Smooth muscle cell of the brain vasculature (primary cell): ENCODE measurements at regions not wholly inside any gene's neighbourhood (a gene's known extent, or its start where the extent isn't known, plus 50 kb on each side); places are given as distances from the start of the nearest gene placed in this dataset.
"Not testable (repeated sequence)": the region's sequence is repeated elsewhere in the genome, so short reads cannot be mapped to it uniquely, and the experiment has no call there.

Source experiments
- DNase-seq: peaks from one replicate; pipeline ENCODE4 v3.0.0-alpha.2; 2012; ENCODE audit warnings: low read depth, low spot score

GRCh38 chr20:5492937-5493336 lies 117.9 kb downstream of the GPCPD1 start:
- DNase-seq, result no peak

GRCh38 chr20:5491455-5491854 lies 119.4 kb downstream of the GPCPD1 start:
- no peak for DNase-seq

- DNase-seq, result no peak
These were observed 121.2 kb downstream of the GPCPD1 start for GRCh38 chr20:5489601-5490000.

DNA sequence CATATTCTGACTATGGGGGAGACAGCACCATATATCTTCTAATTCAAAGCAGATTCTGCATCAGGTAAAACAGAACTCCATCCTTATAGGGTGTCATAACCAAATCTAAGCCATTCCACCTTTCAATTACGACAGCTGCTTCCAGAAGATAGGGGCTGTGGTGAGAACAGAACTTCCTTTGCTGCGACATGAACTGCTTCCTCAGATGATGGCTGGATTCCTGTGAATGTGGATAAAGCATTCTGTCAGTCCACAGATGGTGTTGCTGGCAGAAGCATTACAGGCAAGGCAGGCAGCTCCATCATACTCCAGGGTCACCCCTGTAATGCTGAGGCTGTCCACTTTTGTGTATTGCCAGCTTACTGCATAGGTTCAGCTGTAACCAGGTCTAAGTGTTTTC lies 122.0 kb downstream of the GPCPD1 start:
- no peak for DNase-seq

DNA sequence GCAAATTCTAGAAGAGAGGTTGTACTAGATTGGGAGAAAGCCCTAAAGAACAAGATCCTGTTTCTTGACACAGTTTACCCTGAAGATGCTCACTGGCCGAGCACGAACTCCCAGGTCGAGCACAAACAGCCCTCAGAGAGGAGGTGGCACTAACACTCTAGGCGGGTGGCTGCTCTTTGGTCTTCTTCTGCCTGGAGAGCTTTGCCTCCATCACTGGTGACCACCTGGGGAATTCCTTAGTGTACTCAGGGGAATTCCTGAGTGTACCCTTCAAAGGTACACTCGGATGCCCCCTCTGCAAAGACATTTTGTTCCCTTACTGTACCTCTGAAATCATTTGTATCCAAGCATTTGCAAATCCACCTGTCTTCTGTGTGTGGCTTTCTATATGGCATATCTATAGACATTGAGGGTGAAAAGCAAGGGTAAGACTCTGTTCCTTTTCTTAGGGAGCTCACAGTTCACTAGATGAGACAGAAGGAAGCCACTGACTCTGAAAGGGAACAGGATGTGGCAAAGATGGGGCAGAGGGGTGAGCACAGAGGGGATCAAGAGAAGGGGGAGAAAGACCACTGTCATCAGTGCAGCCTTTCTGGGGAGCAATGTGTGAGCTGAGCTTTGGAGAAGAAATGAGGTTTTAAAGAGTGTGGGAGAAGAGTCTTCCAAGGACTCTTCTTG lies 124.3 kb downstream of the GPCPD1 start:
- DNase-seq, result no peak

GRCh38 chr20:5484926-5485325 lies 125.9 kb downstream of the GPCPD1 start:
- DNase-seq, result no peak

GRCh38 chr20:5484346-5484745 lies 126.5 kb downstream of the GPCPD1 start:
- DNase-seq, result no peak

DNA sequence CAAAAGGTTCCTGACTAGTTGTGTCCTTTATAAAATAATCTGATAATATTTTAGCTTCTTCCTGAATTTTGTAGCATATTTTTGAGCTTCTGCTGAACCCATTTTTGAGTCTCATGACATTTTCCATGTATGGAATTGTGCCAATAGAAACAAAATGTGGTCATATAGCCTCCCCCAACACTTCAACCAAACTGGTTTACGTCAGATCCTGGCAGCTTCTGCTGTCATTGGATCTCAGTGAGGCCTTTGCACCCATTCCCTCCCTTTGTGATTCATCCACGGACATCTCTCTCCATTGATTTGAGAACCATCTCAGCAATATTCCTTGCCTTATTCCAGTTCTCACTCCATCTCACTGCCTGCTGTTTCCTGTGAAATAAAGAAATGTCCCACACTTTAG lies 128.0 kb downstream of the GPCPD1 start:
- DNase-seq, result no peak

GRCh38 chr20:5481872-5482271 lies 128.9 kb downstream of the GPCPD1 start:
- no peak for DNase-seq

- no peak for DNase-seq
These were observed 129.8 kb downstream of the GPCPD1 start for GRCh38 chr20:5480824-5481600.

GRCh38 chr20:5474646-5475550 lies 135.9 kb downstream of the GPCPD1 start:
- DNase-seq, result no peak

DNA sequence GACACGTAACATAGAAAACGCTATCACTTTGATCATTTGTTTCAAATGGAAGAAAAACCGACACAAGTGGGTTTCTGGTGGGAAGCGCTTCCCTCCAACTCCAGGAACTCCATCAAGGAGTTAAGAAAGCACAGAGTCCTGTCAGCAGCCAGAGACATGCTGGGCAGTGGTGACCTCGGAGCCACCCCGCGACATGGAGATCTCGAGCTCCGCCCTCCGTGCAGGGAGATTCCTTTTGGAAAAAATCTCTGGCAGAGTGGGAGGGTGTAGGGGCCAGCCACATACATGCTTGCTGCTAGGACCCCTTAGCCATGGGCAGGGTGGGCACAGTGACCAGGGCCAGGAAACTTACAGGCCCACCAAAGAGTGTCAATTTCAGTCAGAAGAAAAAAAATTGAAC lies 138.9 kb downstream of the GPCPD1 start:
- DNase-seq, result not testable (repeated sequence)

GRCh38 chr20:5471368-5471767 lies 139.4 kb downstream of the GPCPD1 start:
- DNase-seq, result no peak

- DNase-seq, result no peak
These were observed 139.9 kb downstream of the GPCPD1 start for GRCh38 chr20:5470943-5471342.

DNA sequence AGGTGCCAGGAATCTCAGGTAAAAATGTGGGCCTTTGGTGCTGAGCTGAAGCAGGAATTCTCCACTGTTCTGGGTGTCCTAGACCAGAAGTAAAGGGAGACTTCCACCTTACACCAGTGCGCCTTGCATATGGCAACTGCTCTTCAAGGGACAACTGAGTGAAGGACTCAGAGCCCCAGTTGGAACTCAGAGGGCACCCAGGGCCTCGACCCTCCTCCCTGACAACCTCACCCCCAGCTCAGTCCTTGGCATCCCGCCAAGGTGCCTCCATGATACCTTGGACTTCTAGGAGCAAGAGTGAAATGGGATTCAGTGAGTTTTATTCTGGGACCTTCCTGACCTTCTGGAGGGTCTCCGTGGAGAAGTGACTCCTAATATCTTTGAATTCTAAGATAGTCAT lies 140.3 kb downstream of the GPCPD1 start:
- no peak for DNase-seq

DNA sequence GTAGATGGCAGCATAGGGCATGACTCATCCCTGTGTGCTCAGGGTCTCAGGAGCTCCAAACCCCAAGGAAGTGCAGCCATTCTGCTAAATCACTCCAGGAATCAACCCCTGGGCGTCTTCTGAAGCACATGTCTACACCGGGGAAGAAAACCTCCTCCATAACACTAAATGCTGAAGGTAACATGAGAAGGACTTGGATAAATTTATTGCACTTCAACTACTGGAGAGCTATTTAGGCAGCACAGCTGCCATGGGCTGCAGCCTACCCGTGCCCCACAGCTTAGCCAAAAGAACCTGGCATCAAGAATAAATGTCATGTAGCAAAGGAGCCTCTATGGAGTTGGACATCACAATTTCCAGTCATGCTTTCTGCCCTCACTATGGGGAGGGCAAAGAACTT lies 141.7 kb downstream of the GPCPD1 start:
- no peak for DNase-seq

DNA sequence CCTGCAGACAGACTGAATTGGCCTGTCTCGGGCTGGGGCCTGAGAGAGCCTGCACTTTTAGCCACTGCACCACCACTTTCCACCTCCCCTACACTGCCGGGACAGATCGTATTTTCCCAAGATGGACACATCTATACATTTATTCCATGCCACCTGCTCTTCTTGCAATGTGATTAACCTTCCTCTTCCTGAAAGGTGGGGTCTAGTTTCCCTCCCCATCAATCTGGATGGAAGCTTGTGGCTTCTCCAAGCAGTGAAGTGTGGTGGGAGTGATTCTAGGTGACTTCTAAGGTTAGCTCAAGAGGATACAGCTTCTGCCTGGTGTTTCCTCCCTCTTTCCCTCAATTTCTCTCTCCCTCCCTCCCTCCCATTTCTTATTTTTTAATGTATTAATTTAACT lies 143.7 kb downstream of the GPCPD1 start:
- DNase-seq, result no peak

- DNase-seq, result no peak
These were observed 145.2 kb downstream of the GPCPD1 start for GRCh38 chr20:5465604-5465927.

GRCh38 chr20:5464901-5465603 lies 145.8 kb downstream of the GPCPD1 start:
- no peak for DNase-seq

DNA sequence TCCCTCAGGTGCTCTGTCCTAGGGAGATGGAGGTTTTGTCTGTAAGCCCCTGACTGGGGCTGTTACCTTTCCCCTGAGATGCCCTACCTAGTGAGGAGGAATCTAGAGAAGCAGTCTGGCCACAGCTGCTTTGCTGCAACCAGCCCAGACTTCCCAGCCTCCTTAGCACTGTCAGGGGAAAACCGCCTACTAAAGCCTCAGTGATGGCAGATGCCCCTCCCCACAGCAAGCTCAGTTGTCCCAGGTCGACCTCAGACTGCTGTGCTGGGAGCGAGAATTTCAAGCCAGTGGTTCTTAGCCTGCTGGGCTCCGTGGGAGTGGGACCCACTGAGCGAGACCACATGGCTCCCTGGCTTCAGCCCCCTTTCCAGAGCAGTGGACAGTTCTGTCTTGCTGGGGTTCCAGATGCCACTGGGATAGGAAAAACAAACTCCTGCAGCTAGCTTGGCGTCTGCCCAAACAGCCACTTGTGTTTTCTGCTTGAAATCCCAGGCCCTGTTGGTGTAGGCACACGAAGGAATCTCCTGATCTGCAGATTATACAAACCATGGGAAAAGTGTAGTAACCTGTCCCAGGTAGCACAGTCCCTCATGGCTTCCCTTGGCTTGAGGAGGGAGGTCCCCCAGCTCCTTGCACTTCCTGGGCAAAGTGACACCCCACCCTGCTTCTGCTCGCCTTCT lies 146.4 kb upstream of the PROKR2 start:
- DNase-seq, result peak; percentile 20

DNA sequence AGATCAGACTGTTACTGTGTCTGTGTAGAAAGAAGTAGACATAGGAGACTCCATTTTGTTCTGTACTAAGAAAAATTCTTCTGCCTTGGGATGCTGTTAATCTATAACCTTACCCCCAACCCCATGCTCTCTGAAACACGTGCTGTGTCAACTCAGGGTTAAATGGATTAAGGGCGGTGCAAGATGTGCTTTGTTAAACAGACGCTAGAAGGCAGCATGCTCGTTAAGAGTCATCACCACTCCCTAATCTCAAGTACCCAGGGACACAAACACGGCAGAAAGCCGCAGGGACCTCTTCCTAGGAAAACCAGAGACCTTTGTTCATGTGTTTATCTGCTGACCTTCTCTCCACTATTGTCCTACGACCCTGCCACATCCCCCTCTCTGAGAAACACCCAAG lies 137.0 kb upstream of the PROKR2 start:
- DNase-seq, result not testable (repeated sequence)
